NCI-H146 treated with DMSO at 0.1 percent for 48 hours (cell line): ENCODE measurements at regions not wholly inside any gene's neighbourhood (a gene's known extent, or its start where the extent isn't known, plus 50 kb on each side); places are given as distances from the start of the nearest gene placed in this dataset.

ENCODE experiments used
- DNase-seq: peaks from one replicate; lab custom pipeline; 2025; ENCODE audit not compliant: unreplicated experiment; lab: John Stamatoyannopoulos, UW

GRCh38 chr11:42170601-42171000 is 711.1 kb upstream of the LRRC4C start:
- DNase-seq, result no peak

- DNase-seq, result no peak
These were observed 711.6 kb upstream of the LRRC4C start for GRCh38 chr11:42171046-42171445.

GRCh38 chr11:42172441-42172840 is 713.0 kb upstream of the LRRC4C start:
- no peak for DNase-seq

- DNase-seq, result no peak
These were observed 715.8 kb upstream of the LRRC4C start for GRCh38 chr11:42175203-42175602.

- no peak for DNase-seq
These were observed 719.8 kb upstream of the LRRC4C start for GRCh38 chr11:42179216-42179615.

GRCh38 chr11:42195289-42196013 is 736.0 kb upstream of the LRRC4C start:
- no peak for DNase-seq

GRCh38 chr11:42200311-42200710 is 740.9 kb upstream of the LRRC4C start:
- DNase-seq, result no peak

GRCh38 chr11:42201603-42202148 is 742.2 kb upstream of the LRRC4C start:
- no peak for DNase-seq

GRCh38 chr11:42205518-42205917 is 746.1 kb upstream of the LRRC4C start:
- DNase-seq, result no peak

GRCh38 chr11:42225664-42226063 is 766.2 kb upstream of the LRRC4C start:
- DNase-seq, result no peak

GRCh38 chr11:42232673-42233072 is 773.2 kb upstream of the LRRC4C start:
- DNase-seq, result no peak

GRCh38 chr11:42234451-42234951 is 775.0 kb upstream of the LRRC4C start:
- no peak for DNase-seq

- no peak for DNase-seq
These were observed 778.3 kb upstream of the LRRC4C start for GRCh38 chr11:42237701-42238235.

- DNase-seq, result no peak
These were observed 779.7 kb upstream of the LRRC4C start for GRCh38 chr11:42239188-42239587.

GRCh38 chr11:42243385-42243784 is 783.9 kb upstream of the LRRC4C start:
- no peak for DNase-seq

GRCh38 chr11:42244376-42244775 is 784.9 kb upstream of the LRRC4C start:
- DNase-seq, result no peak

GRCh38 chr11:42249401-42249800 is 789.9 kb upstream of the LRRC4C start:
- DNase-seq, result no peak

GRCh38 chr11:42249956-42250355 is 790.5 kb upstream of the LRRC4C start:
- no peak for DNase-seq

- DNase-seq, result no peak
These were observed 792.5 kb upstream of the LRRC4C start for GRCh38 chr11:42251984-42252383.

GRCh38 chr11:42253156-42253555 is 793.7 kb upstream of the LRRC4C start:
- DNase-seq, result no peak

GRCh38 chr11:42255906-42256305 is 796.5 kb upstream of the LRRC4C start:
- DNase-seq, result no peak

- DNase-seq, result no peak
These were observed 798.1 kb upstream of the LRRC4C start for GRCh38 chr11:42257534-42257933.

GRCh38 chr11:42265072-42265471 is 805.6 kb upstream of the LRRC4C start:
- no peak for DNase-seq
